HG03521 (cell line): ENCODE measurements at regions not wholly inside any gene's neighbourhood (a gene's known extent, or its start where the extent isn't known, plus 50 kb on each side); places are given as distances from the start of the nearest gene placed in this dataset.
"Not testable (repeated sequence)": the region's sequence is repeated elsewhere in the genome, so short reads cannot be mapped to it uniquely, and the experiment has no call there.

Experiments
- ATAC-seq: cut with Tn5 transposase; IDR thresholded peaks from one replicate; pipeline ENCODE4 v1.9.1; 2021; ENCODE audit warnings: mild to moderate bottlenecking, moderate library complexity; ENCODE audit not compliant: unreplicated experiment

- no peak for ATAC-seq
Observed at GRCh38 chr4:117014236-117014635, 71.1 kb downstream of the TRAM1L1 start.

DNA sequence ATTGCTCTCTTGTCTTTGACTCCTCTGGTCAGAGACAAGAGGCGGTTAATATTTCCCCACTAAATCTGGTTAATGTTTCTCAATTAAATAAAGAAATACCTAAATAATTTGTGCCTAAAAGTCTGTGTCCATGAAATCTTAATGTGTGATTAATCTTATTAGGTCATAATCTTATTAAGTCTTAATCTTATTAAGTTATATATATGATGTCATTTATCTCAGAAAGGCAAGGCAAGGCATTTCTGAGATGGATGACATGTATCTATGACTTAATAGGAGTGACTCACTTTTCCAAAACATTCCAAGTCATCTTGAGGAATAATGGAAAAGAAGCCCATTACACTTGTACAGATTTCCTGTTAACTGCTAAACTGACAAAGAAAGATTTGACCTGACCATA, 74.7 kb downstream of the TRAM1L1 start:
- ATAC-seq = no peak

DNA sequence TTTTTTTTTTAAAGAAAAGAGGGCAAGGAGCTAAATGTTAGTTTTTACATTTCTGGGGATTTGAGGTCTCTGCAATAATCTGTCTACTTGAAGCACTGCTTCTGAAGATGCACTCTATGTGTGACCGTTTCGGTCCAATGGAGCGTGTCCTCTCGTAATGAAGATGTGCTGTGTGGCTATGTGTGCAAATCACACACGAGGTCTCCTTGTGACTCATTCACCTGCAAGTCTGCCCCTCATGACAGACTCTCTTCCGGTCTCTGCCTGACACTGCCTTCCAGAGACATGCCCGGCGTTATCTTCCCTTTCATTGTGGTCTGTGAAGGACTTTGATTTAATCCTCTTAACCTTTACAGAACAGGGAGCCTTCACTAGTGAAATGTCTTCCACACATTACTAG, 84.3 kb downstream of the TRAM1L1 start:
- no peak for ATAC-seq

DNA sequence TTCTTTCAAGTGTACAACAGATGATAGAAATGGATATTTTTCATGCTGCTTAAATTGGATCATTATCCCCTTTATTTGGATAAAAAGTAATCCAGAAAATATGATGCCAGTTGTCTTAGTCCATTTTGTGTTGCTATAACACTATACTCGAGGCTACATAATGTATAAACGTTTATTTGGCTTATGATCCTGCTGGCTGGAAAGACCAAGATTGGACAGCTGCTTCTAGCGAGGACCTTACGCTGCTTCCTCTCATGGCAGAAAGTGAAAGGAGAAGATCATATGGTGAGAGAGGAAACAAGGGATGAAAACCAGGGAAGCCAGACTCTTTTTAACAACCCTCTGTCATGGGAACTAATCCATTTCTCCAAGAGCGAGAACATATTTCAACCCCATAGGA, 102.7 kb downstream of the TRAM1L1 start:
- no peak for ATAC-seq

GRCh38 chr4:116980436-116980835, 104.9 kb downstream of the TRAM1L1 start:
- ATAC-seq = not testable (repeated sequence)

- ATAC-seq = no peak
Observed at GRCh38 chr4:116959045-116959444, 126.3 kb downstream of the TRAM1L1 start.

DNA sequence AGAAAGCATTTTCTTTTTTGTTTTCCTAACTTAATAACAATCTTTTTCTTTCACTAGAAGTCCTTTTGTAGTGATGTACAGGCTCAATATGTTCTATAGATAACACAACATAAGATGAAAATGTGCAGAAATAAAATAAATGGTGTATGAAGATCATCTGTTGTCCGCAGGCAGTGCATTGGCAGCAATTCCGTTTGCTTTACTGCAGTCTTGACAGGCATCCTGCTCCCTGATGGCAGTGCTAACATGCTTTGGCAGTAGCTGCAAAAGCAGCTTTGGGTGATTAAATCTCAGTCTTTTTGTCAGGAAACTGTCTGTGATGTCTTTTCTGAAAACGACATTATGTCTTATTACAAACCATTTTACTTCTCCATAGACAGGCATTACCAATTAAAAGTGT, 131.4 kb downstream of the TRAM1L1 start:
- ATAC-seq = no peak

GRCh38 chr4:116952530-116953136, 132.7 kb downstream of the TRAM1L1 start:
- ATAC-seq = no peak

DNA sequence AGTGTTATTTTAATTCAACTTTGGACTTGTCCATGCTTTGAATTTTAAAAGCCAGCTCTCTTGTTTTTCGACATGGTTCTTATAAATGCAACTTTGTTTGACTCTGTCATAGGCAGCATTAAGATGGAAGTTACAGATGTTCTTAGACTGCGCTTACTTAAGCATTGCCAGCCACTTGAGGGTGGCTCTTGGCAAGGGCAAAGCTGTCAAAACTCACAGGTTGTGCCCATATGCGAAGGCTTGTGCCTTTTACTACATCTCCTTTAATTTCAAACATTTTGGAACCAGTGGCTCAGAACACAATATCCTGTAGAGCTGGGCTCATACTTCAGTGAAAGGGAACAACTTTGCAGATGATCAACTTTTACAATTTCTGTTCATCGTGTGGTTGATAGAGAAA, 135.5 kb downstream of the TRAM1L1 start:
- no peak for ATAC-seq

DNA sequence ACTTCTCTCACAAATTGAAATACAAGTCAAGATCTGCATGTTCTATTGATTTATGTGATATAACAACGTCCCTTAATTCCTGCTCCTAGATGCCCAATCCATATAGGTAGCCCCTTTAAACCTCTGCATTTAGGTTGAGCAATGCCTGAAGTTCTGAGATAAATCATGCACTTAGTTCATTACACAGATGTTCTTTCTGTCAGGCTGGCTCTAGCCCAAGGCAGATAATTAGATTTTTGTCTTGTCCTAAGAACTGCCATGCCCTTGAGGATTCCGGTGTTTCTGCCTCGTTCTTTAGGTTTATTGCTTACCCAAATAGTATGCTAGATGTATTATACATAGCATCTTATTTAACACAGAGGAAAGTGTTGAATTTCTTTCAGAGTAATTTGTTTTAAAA, 143.1 kb downstream of the TRAM1L1 start:
- ATAC-seq = no peak

DNA sequence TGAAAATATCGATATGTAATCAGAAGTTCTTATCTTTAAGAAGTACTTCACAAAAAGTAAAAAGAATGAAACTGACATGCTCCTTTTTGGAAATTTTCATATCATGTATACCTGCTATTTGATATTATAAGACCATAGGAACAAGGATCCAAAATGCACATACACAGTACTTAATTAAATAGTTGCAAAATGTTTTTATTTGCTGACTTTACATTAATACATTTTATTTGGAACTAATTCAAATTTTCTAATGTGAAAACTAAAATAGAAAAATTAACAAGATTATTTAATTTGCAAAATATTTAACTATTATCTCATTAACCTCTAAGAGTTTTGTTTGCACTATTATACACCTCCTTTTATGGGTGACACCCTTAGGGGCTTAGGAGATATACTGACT, 155.0 kb downstream of the TRAM1L1 start:
- no peak for ATAC-seq

GRCh38 chr4:116926631-116927295, 158.6 kb downstream of the TRAM1L1 start:
- ATAC-seq = no peak

GRCh38 chr4:116925900-116926457, 159.4 kb downstream of the TRAM1L1 start:
- no peak for ATAC-seq

DNA sequence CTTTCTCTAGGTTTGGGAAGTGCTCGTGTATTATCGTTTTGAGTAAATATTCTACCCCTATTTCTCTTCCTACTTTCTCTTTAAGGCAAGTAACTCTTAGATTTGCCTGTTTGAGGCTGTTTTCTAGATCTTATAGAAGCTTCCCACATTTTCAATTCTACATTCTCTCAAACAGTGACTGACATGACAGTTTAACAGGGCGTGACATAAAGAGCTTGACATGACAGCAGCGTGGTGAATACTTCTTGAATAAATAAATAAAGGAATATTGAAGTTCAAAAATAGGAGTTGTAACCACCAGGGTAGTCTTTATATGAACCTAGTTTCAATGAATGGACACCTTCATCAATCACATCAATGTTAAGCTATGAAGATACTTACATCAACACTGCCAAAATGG, 162.0 kb downstream of the TRAM1L1 start:
- no peak for ATAC-seq

DNA sequence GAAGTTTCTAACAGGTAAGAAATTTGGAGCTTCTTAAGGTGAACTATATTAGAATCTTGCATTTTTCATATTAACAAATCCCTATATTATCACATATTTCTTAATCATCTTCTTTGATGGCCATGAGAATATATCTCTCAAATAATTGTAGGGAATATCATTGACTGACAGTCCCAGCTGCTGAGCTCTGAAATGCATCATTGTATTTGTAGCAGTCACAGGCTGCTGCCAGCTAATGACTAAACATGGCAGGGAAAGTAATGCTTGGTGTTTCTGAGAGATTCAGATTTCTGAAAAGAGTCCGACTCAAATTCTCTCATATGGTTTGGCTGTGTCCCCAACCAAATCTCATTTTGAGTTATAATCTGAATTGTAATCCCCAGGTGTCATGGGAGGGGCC, 171.9 kb downstream of the TRAM1L1 start:
- no peak for ATAC-seq

DNA sequence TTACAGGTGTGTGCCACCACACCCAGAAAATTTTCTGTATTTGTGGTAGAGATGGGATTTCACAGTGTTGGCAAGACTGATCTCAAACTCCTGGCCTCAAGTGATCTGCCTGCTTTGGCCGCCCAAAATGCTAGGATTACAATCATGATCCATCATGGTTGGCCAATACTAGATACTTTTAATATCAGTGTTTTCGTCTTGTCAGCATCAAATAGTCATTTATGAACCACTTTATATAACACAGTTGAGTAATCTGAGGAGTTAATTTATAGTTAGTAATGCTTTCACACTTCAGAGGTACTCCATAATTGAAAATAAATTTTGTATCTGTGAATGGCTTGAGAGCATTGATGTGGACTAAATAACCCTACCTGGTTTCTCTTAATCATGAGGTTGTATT, 178.6 kb downstream of the TRAM1L1 start:
- no peak for ATAC-seq

GRCh38 chr4:116899561-116899960, 185.8 kb downstream of the TRAM1L1 start:
- ATAC-seq = no peak

DNA sequence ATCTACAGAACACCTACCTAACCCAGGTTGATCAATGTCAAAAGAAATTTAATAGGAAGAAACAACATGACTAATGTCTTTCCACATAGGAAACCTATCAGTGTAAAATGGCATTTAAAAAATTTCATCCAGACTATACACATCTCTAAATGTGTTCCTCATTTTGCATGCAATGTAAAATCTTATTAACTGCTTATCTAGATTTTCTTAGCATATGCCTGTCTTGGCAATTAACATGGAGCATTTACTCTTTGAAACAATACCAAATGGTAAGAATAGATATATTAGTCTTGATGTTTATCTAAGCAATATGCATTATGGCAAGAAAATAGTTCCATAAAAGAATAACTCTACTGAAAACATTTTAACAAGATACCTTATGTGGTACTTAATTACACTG, 199.8 kb downstream of the TRAM1L1 start:
- ATAC-seq = no peak

- ATAC-seq = no peak
Observed at GRCh38 chr4:116882503-116882902, 202.9 kb downstream of the TRAM1L1 start.

GRCh38 chr4:116881077-116881476, 204.3 kb downstream of the TRAM1L1 start:
- ATAC-seq = no peak

DNA sequence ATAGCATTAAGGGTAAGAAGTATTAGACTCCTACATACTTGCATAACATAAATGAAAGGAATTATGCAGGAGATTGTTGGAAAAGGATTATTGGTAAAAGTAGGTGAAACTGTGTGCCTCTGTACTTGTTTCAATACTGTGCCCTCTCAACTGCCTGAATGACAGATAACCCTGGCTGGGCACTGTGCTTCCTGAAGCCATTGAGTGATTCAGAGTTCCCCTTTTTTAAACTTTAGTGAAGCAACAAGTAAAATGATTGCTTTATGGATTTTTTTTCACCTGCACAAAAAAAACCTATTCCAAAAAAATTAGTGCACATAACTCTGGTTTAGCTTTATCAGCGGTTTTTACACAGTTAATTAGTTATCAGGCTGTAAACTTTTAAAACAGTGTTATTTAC, 204.8 kb downstream of the TRAM1L1 start:
- ATAC-seq = no peak

- no peak for ATAC-seq
Observed at GRCh38 chr4:116878280-116878679, 207.1 kb downstream of the TRAM1L1 start.

GRCh38 chr4:116877069-116877468, 208.3 kb downstream of the TRAM1L1 start:
- ATAC-seq = no peak
